ENCODE measurements at regions not wholly inside any gene's neighbourhood (a gene's known extent, or its start where the extent isn't known, plus 50 kb on each side); places are given as distances from the start of the nearest gene placed in this dataset.

DNA sequence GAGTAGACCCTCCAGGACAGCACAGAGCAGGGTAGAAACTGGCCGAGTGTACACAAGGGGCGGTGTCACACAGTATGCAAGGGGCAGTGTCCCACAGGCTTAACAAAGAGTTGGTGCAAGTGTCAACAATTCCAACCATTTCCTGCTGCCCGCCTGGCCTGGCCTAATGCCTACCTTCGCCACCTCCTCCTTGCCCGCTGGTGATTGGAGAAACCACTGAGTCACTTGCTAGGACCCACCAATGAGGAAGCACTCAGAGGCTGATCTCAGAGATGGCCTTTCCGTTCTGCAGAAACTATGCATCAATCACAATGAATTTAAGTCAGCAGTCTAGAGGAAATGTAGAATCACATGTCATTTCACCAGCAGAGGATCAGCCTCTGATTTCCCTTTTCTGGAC, 263.3 kb upstream of the PKDCC start:
- H3K4me3 Mint-ChIP-seq (ENCODE audit: unreplicated experiment): no peak overlapping the region
- no peak for DNase-seq (ENCODE audit: extremely low spot score, unreplicated experiment)
- H3K36me3 Mint-ChIP-seq (ENCODE audit: unreplicated experiment): no peaks in the 10 kb centered on the region
- no peaks in the 10 kb centered on the region for H3K9me3 Mint-ChIP-seq (ENCODE audit: unreplicated experiment)
- TF ChIP-seq, protein P1, sequence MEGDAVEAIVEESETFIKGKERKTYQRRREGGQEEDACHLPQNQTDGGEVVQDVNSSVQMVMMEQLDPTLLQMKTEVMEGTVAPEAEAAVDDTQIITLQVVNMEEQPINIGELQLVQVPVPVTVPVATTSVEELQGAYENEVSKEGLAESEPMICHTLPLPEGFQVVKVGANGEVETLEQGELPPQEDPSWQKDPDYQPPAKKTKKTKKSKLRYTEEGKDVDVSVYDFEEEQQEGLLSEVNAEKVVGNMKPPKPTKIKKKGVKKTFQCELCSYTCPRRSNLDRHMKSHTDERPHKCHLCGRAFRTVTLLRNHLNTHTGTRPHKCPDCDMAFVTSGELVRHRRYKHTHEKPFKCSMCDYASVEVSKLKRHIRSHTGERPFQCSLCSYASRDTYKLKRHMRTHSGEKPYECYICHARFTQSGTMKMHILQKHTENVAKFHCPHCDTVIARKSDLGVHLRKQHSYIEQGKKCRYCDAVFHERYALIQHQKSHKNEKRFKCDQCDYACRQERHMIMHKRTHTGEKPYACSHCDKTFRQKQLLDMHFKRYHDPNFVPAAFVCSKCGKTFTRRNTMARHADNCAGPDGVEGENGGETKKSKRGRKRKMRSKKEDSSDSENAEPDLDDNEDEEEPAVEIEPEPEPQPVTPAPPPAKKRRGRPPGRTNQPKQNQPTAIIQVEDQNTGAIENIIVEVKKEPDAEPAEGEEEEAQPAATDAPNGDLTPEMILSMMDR (IDR thresholded peaks at IDR 0.05): no peak
- no peaks in the 10 kb centered on the region for H3K4me1 Mint-ChIP-seq (ENCODE audit: unreplicated experiment)
- H3K27me3 Mint-ChIP-seq (ENCODE audit: unreplicated experiment): peaks cover 35% of the 10 kb centered on the region
- no peak overlapping the region for H3K27ac Mint-ChIP-seq (ENCODE audit: unreplicated experiment)

DNA sequence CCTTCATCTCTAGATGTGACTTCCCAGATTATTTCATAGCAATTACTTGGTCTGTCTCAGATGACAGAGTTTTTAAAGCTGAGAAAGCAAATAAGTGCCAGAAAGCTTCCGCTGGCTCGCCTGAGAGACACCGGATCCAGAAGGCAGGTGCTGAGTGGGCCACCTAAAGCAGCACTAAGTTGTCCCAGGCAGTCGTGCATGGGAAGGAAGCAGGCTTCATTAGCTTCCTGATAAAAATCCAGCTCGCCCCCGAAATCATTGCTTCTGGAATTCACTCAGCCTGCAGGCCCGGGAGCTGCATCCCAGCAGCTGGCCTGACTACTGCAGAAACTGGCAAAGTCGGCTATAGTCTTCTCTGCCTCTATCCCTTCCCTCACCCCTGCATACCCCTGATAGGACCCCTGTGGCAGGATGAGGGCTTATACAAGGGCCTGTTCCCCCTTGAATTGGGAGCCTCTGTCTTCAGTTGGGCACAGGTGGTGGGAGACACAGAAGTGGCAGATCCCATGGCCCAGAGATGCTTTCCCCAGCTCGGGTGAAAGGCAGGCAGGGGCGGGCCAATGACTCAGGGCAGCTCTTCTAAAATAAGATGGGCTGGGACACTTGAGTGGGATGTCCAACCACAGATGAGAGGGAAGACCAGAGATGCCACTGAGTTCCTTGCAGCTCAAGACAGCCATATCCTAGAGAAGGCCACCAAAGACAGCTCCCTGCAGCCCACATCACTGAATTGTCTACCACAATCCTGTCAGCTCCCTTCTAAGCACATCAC, 262.4 kb upstream of the PKDCC start:
- Mint-ChIP-seq H3K36me3 (ENCODE audit: unreplicated experiment) (no peaks in the 10 kb centered on the region), H3K4me3 (ENCODE audit: unreplicated experiment) (no peak overlapping the region), H3K27me3 (ENCODE audit: unreplicated experiment) (peaks cover 31% of the 10 kb centered on the region), H3K9me3 (ENCODE audit: unreplicated experiment) (no peaks in the 10 kb centered on the region), H3K27ac (ENCODE audit: unreplicated experiment) (no peak overlapping the region), H3K4me1 (ENCODE audit: unreplicated experiment) (no peaks in the 10 kb centered on the region)
- TF ChIP-seq, protein P1 (IDR thresholded peaks at IDR 0.05): no peak
- no peak for DNase-seq (ENCODE audit: extremely low spot score, unreplicated experiment)

DNA sequence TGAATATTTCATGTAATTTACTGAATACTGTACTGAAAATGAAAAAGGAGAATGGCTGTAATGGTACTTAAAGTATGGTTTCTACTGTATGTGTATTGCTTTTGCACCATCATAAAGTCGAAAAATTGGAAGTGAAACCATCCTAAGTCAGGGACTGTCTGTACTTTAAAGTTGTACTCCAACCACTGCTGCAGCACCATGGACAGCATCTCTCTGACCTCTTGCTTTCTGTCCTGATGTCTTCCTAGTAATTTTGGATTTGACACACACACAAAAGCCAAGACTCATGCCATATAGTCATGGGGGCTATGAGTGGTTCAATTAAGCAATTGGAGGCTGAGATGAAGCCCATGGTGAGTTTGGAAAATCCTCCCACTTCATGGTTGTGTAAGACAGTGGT, 256.3 kb upstream of the PKDCC start:
- Mint-ChIP-seq H3K4me1 (ENCODE audit: unreplicated experiment) (no peaks in the 10 kb centered on the region), H3K4me3 (ENCODE audit: unreplicated experiment) (no peak overlapping the region), H3K27me3 (ENCODE audit: unreplicated experiment) (peaks cover 4% of the 10 kb centered on the region), H3K36me3 (ENCODE audit: unreplicated experiment) (no peaks in the 10 kb centered on the region), H3K27ac (ENCODE audit: unreplicated experiment) (no peak overlapping the region), H3K9me3 (ENCODE audit: unreplicated experiment) (peaks cover 3% of the 10 kb centered on the region)
- no peak for DNase-seq (ENCODE audit: extremely low spot score, unreplicated experiment)
- TF ChIP-seq, protein P1 (IDR thresholded peaks at IDR 0.05): no peak

DNA sequence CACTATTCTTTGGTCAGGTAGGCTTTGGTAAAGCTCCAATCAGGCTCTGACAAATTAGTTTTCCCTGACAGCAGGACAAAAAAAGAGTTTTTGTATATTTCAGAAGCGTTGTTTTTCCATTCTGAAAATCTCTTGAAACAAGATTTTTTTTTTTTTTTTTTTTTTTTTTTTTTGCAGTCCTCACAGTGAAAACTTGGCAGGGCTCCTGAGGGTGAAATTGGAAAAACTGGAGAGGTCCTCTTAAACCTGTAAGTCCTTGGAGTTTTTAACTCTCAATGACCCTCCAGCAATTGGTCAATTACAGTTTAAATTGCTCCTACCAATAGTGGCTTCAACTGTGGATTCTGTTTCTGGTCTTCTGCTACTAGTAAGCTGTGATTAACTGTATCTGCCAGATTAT, 244.5 kb upstream of the PKDCC start:
- H3K27ac Mint-ChIP-seq (ENCODE audit: unreplicated experiment): no peak overlapping the region
- peaks cover 13% of the 10 kb centered on the region for H3K9me3 Mint-ChIP-seq (ENCODE audit: unreplicated experiment)
- peaks cover 12% of the 10 kb centered on the region for H3K27me3 Mint-ChIP-seq (ENCODE audit: unreplicated experiment)
- no peak for DNase-seq (ENCODE audit: extremely low spot score, unreplicated experiment)
- no peaks in the 10 kb centered on the region for H3K36me3 Mint-ChIP-seq (ENCODE audit: unreplicated experiment)
- H3K4me1 Mint-ChIP-seq (ENCODE audit: unreplicated experiment): no peaks in the 10 kb centered on the region
- no peak overlapping the region for H3K4me3 Mint-ChIP-seq (ENCODE audit: unreplicated experiment)
- TF ChIP-seq, protein P1 (IDR thresholded peaks at IDR 0.05): no peak

DNA sequence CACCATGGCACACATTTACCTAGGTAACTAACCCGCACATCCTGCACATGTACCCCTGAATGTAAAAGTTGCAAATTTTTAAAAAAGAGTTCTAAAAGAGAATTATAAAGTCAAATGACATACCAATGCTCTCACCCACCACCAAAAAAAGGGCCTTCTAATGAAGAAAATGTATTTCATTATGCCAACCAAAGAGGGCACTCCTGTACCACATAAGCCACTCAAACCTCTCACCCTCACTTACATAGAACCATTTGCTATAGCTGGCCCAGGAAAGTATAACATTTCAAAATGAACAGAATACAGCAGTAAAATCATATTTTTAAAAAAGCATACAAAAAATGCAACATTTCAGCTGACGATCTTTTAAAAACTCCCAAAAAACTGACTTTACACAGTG, 241.5 kb upstream of the PKDCC start:
- H3K4me1 Mint-ChIP-seq (ENCODE audit: unreplicated experiment): no peaks in the 10 kb centered on the region
- H3K4me3 Mint-ChIP-seq (ENCODE audit: unreplicated experiment): no peak overlapping the region
- peaks cover 24% of the 10 kb centered on the region for H3K27me3 Mint-ChIP-seq (ENCODE audit: unreplicated experiment)
- no peak for DNase-seq (ENCODE audit: extremely low spot score, unreplicated experiment)
- TF ChIP-seq, protein P1 (IDR thresholded peaks at IDR 0.05): no peak
- no peaks in the 10 kb centered on the region for H3K36me3 Mint-ChIP-seq (ENCODE audit: unreplicated experiment)
- H3K27ac Mint-ChIP-seq (ENCODE audit: unreplicated experiment): no peak overlapping the region
- H3K9me3 Mint-ChIP-seq (ENCODE audit: unreplicated experiment): peaks cover 9% of the 10 kb centered on the region
